ENCODE measurements at regions not wholly inside any gene's neighbourhood (a gene's known extent, or its start where the extent isn't known, plus 50 kb on each side); places are given as distances from the start of the nearest gene placed in this dataset.
"Not testable (repeated sequence)": the region's sequence is repeated elsewhere in the genome, so short reads cannot be mapped to it uniquely, and the experiment has no call there.

DNA sequence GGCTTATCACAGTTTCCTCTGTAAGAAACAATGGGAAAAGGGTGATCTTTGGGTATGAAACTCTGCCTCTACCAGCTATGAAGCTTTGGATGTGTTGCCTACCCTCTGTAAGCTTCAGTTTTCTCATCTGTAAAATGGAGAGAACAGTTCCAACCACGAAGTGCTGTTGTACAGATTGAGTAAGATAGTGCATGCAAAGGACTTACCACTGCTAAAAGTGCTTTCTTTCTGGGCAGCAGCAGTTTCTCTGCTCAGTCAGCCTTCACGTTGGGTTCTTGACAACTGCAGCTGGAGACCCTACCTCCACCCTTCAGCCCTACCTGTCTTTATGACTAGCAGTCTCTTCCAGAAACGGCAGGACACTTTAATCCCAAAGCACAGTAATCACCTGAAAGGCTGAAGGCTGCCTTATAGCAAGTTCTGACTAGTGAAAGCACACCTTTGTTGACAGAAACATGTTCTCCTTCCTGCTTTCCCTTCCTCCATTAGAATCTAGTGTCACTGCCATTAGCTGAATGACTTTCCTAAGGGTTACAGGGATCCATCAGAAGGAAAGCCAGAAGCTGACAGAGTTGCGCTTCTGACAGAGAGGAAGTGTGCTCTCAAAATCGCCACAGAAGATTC is 91.4 kb downstream of the RPL27A start:
- H3K36me3 ChIP-seq (ENCODE audit: control insufficient read depth, insufficient read depth, low read length): no peaks in the 10 kb centered on the region
- TF ChIP-seq, protein P1, sequence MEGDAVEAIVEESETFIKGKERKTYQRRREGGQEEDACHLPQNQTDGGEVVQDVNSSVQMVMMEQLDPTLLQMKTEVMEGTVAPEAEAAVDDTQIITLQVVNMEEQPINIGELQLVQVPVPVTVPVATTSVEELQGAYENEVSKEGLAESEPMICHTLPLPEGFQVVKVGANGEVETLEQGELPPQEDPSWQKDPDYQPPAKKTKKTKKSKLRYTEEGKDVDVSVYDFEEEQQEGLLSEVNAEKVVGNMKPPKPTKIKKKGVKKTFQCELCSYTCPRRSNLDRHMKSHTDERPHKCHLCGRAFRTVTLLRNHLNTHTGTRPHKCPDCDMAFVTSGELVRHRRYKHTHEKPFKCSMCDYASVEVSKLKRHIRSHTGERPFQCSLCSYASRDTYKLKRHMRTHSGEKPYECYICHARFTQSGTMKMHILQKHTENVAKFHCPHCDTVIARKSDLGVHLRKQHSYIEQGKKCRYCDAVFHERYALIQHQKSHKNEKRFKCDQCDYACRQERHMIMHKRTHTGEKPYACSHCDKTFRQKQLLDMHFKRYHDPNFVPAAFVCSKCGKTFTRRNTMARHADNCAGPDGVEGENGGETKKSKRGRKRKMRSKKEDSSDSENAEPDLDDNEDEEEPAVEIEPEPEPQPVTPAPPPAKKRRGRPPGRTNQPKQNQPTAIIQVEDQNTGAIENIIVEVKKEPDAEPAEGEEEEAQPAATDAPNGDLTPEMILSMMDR (IDR thresholded peaks at IDR 0.05; ENCODE audit: insufficient read depth, low read length, poor library complexity, severe bottlenecking): no peak
- no peak for DNase-seq (ENCODE audit: extremely low read depth, insufficient read length)
- H3K4me3 ChIP-seq (replicated peaks; ENCODE audit: low read depth, low read length): no peak overlapping the region
- H3K27me3 ChIP-seq (replicated peaks; ENCODE audit: control insufficient read depth, insufficient read depth, low read length): no peaks in the 10 kb centered on the region

DNA sequence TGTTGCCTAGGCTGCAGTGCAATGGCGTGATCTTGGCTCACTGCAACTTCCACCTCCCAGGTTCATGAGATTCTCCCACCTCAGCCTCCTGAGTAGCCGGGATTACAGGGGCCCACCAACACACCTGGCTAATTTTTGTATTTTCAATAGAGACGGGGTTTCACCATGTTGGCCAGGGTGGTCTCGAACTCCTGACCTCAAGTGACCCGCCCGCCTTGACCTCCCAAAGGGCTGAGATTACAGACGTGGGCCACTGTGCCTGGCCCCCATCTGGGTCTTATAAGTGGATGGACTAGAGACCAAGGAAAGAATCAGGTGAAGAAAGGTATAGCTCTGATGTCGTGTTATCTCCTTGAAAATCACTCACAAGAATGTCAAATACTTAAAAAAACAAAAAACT is 92.3 kb downstream of the RPL27A start:
- not testable (repeated sequence) for H3K27me3 ChIP-seq (replicated peaks; ENCODE audit: control insufficient read depth, insufficient read depth, low read length); DNase-seq (ENCODE audit: extremely low read depth, insufficient read length); H3K4me3 ChIP-seq (replicated peaks; ENCODE audit: low read depth, low read length); H3K36me3 ChIP-seq (ENCODE audit: control insufficient read depth, insufficient read depth, low read length)

DNA sequence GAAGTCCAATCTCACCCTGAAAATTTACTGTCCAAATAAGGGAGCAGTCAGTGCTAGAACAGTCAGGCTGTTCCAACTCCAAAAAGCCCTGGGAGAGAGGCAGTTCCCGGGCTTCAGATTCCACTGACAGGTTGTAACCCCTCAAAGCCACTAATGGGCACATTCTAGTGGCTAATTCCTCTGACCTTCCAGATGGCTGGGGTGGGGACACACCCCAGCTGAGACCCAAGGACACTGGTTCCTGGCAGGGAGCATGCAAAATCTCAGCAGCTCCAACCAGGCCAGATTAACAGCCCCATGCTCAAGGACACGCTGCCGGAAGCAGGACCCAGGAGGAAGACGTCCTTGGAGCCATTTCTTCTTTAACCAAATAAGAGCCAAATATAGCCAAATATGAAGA is 92.7 kb downstream of the RPL27A start:
- no peak for DNase-seq (ENCODE audit: extremely low read depth, insufficient read length)
- no peaks in the 10 kb centered on the region for H3K27me3 ChIP-seq (replicated peaks; ENCODE audit: control insufficient read depth, insufficient read depth, low read length)
- TF ChIP-seq, protein P1 (IDR thresholded peaks at IDR 0.05; ENCODE audit: insufficient read depth, low read length, poor library complexity, severe bottlenecking): no peak
- no peaks in the 10 kb centered on the region for H3K36me3 ChIP-seq (ENCODE audit: control insufficient read depth, insufficient read depth, low read length)
- H3K4me3 ChIP-seq (replicated peaks; ENCODE audit: low read depth, low read length): no peak overlapping the region

DNA sequence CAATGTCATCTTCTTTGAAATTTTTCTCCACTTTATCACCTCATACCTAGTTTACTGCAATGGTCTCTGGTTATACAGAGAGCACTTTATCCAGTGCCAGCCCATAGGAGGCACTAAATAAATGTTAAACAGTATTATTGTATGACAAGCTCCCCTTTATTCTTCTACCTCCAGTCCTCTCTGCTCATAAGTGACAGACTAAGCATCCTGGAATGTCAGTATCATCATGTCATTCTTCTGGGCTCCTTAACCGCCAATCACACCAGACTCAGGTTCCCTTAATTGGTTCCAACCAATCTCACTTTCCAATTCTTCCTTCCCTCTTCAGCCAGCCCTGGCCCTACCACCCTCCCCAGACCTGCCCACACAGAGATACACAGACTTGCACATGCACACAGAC is 93.1 kb downstream of the RPL27A start:
- no peak for DNase-seq (ENCODE audit: extremely low read depth, insufficient read length)
- Histone ChIP-seq H3K27me3 (replicated peaks; ENCODE audit: control insufficient read depth, insufficient read depth, low read length) (no peaks in the 10 kb centered on the region), H3K4me3 (replicated peaks; ENCODE audit: low read depth, low read length) (no peak overlapping the region), H3K36me3 (ENCODE audit: control insufficient read depth, insufficient read depth, low read length) (no peaks in the 10 kb centered on the region)
- TF ChIP-seq, protein P1 (IDR thresholded peaks at IDR 0.05; ENCODE audit: insufficient read depth, low read length, poor library complexity, severe bottlenecking): no peak

DNA sequence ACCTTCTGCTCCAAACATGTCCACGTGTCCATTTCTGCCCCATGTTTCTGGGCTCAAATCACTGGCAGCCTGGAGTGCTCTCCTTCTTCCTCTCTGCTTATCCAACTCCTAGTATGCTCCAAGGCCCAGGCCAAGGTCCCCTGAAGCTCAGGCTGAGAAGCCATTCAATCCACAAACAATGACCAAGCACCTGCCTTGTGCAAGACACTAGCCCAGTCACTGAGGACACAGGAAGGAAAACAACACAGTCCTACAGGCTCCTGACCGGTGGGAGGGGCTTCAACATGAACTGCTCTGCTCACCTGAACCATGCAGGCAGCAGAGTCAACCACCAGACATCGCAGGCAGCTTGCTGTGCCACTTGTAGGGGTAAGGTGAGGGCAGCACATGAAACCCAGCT is 93.6 kb downstream of the RPL27A start:
- TF ChIP-seq, protein P1 (IDR thresholded peaks at IDR 0.05; ENCODE audit: insufficient read depth, low read length, poor library complexity, severe bottlenecking): no peak
- no peak overlapping the region for H3K4me3 ChIP-seq (replicated peaks; ENCODE audit: low read depth, low read length)
- no peak for DNase-seq (ENCODE audit: extremely low read depth, insufficient read length)
- no peaks in the 10 kb centered on the region for H3K27me3 ChIP-seq (replicated peaks; ENCODE audit: control insufficient read depth, insufficient read depth, low read length)
- H3K36me3 ChIP-seq (ENCODE audit: control insufficient read depth, insufficient read depth, low read length): no peaks in the 10 kb centered on the region

DNA sequence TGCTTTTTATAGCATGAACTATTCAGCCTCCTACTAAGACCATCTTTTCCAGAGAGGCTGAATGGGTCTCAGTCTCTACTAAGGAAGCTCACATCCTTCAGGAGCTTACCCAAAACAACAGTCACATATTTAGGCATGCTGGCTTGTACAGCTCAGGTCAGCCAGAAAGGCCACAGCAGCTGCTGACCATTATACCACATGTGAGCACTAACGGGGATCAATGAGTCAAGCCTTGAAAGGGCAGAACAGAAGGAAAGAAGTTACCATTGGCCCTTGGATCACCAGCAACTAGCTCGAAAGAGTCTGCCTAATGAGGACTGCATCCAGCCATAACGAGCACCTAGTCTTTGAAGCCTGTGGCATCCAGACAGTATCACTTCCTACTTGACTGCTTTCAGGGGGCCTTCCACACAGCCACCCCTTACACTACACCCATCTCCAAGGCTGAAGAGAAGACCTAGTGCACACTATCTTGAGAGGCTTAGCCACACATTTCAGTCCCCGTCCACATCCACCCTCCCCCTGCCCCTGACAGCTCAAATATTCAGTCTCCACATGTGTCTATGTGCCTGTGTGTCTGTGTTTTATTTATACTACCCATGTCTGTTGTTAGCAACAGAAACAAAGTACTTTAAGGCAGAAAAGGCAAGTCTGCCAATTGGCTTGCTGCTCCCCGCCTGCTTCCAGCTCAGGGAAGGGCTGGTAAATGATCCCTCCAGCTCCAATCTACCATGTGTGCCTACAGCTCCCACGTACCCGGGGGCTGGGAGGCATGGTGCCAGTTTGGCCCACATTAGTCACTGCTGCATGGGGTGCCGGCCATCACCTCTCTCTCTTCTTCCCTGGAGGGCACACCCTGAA is 95.5 kb downstream of the RPL27A start:
- H3K4me3 ChIP-seq (replicated peaks; ENCODE audit: low read depth, low read length): no peak overlapping the region
- no peak for DNase-seq (ENCODE audit: extremely low read depth, insufficient read length)
- H3K36me3 ChIP-seq (ENCODE audit: control insufficient read depth, insufficient read depth, low read length): no peaks in the 10 kb centered on the region
- no peaks in the 10 kb centered on the region for H3K27me3 ChIP-seq (replicated peaks; ENCODE audit: control insufficient read depth, insufficient read depth, low read length)
- TF ChIP-seq, protein P1 (IDR thresholded peaks at IDR 0.05; ENCODE audit: insufficient read depth, low read length, poor library complexity, severe bottlenecking): no peak

Data from GM06990 (cell line).